Keratinocyte (primary cell): ENCODE measurements at regions not wholly inside any gene's neighbourhood (a gene's known extent, or its start where the extent isn't known, plus 50 kb on each side); places are given as distances from the start of the nearest gene placed in this dataset.

Experiments used
- EZH2 ChIP-seq: IDR thresholded peaks from one replicate; pipeline ENCODE4 v1.6.1; 2012; ENCODE audit warnings: inconsistent platforms, mild to moderate bottlenecking, low read length, moderate library complexity
- TF ChIP-seq, protein P1 (sequence below), 3 experiments: IDR thresholded peaks in 1 of 3; conservative IDR thresholded peaks in 1 of 3; optimal IDR thresholded peaks in 1 of 3; 2 replicates in 2 of 3; 3 replicates in 1 of 3; pipeline versions ENCODE3 to v1.5.1; 2011; ENCODE audit warnings: low read length in 3 of 3, mild to moderate bottlenecking in 3 of 3, moderate library complexity in 2 of 3, control low read depth in 1 of 3, inconsistent platforms in 1 of 3; ENCODE audit not compliant: insufficient read depth in 2 of 3; ENCODE audit errors: extremely low read depth in 1 of 3

DNA sequence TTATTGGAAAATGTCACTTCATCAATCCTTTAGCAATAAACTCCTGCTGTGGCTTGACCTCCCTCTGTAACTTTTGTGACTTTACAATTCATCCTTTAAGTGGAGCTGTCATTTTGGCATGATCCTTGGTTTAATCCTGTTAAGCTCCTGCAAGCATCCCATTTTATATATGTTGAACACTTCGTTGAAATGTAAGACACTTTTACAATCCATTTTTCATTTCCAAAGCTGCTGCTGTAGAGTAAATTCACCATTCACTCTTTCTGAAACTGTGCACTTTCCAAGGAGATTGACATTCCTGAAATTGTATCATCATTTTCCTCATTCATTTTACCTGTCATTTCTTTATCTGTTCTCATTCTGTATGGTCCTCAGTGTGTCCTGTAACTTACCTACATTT is 1003.2 kb upstream of the GOT2 start:
- TF ChIP-seq EZH2, result no peak
- TF ChIP-seq, protein P1, sequence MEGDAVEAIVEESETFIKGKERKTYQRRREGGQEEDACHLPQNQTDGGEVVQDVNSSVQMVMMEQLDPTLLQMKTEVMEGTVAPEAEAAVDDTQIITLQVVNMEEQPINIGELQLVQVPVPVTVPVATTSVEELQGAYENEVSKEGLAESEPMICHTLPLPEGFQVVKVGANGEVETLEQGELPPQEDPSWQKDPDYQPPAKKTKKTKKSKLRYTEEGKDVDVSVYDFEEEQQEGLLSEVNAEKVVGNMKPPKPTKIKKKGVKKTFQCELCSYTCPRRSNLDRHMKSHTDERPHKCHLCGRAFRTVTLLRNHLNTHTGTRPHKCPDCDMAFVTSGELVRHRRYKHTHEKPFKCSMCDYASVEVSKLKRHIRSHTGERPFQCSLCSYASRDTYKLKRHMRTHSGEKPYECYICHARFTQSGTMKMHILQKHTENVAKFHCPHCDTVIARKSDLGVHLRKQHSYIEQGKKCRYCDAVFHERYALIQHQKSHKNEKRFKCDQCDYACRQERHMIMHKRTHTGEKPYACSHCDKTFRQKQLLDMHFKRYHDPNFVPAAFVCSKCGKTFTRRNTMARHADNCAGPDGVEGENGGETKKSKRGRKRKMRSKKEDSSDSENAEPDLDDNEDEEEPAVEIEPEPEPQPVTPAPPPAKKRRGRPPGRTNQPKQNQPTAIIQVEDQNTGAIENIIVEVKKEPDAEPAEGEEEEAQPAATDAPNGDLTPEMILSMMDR (optimal IDR thresholded peaks at IDR 0.05 in 1 of 3, IDR thresholded peaks at IDR 0.05 in 1 of 3, conservative IDR thresholded peaks at IDR 0.05 in 1 of 3; ENCODE audit: extremely low read depth in 1 of 3, insufficient read depth in 2 of 3, low read length in 3 of 3), result no peak
